GDM1 (cell line): ENCODE measurements at regions not wholly inside any gene's neighbourhood (a gene's known extent, or its start where the extent isn't known, plus 50 kb on each side); places are given as distances from the start of the nearest gene placed in this dataset.

Source experiments
- DNase-seq: peaks from one replicate; lab custom pipeline; 2025; lab: John Stamatoyannopoulos, UW

DNA sequence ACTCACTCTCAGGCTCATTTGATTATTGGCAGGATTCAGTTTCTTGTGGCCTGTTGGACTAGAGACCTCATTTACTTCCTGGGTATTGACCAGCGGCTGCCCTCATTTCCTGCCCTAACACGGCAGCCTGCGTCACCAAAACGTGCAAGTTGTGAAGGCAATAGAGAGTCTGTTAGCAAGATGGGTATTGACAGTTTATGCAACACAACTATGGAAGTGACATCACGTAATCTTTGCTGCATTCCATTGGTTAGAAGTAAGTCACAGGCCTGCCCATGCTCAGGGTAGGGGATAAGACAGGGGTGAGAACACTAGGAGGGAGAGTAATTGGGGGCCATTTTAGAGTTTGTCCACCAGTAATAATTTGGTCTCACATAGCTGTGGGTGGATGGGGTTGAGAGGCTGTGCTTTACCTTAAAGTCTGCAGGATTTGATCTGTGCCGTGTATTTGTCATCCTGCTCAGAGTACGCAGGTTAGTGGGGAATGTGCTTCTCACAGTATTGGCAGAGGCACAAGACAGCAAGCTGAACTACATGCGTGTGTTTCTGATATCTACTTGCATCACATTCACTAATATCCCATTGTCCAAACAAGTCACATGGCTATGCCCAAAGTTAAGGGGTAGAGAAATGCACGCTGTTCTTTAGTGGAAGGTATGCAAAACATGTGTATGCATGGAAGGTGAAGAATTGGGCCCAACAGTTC, 83.3 kb downstream of the EDEM1 start:
- no peak for DNase-seq

DNA sequence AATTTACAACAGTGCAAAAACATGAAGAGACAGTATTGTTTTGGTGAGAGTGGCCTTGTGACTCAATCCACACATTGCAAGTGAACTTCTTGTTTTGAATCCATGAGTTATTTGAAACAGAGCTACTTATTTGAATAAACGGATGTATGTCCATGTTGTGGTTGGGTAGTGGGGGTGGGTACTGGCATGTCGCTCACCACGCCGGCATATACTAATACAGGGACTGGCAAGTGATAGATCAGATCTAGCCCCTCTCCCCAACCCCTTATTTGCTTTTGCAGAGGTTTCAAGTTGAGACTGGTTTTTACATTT, 83.8 kb downstream of the EDEM1 start:
- DNase-seq, result no peak

DNA sequence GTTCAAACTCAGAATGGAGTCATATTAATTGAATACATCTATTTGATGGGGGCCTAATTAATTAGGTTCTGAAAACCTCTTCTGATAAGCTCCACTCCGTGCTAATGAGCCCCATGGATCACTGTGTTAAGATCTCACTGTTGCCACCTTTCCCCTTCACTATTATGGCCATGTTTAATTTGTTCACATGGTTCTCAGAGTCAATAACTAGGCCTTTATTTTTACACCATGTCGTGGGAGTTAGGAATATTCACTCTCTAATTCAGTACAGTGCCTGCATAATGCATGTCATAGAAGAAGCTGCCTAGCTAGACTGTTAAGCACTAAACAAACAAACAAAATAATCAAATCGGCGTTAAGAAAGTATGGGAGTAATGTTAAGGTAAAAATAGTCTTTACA, 84.9 kb downstream of the EDEM1 start:
- DNase-seq, result no peak

DNA sequence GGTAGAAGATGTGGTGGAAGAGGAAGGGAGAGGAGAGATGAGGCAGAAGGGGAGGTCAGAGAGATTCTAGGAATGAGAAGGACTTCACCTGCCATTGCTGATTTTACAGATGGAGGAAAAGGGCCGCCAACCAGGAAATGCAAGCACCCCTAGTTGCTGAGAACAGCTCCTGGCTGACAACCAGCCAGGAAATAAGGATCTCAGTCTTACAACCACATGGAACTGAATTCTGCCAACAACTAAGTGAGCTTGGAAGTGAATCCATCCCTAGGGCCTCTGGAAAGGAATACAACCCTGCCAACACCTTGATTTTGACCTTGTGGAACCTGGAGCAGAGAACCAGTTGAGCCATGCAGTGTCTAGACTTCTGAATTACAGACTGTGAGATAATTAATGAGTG, 86.6 kb downstream of the EDEM1 start:
- no peak for DNase-seq

DNA sequence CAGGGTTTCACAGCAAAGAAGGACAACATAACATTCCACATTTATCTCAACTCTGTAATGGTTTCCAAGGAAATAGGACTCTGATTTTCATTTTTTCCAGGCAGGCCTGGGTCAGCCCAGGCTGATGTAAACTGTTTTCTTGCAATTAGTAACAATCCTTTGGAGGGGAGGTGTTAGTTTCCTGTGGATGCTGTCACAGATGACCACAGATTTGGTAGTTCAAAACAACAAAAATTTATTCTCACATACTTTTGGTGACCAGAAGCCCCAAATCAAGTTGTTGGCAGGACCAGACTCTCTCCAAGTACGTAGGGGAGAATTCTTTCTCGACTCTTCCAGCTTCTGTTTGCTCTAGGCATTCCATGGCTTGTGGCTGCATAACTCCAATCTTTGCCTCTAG, 88.0 kb downstream of the EDEM1 start:
- no peak for DNase-seq

DNA sequence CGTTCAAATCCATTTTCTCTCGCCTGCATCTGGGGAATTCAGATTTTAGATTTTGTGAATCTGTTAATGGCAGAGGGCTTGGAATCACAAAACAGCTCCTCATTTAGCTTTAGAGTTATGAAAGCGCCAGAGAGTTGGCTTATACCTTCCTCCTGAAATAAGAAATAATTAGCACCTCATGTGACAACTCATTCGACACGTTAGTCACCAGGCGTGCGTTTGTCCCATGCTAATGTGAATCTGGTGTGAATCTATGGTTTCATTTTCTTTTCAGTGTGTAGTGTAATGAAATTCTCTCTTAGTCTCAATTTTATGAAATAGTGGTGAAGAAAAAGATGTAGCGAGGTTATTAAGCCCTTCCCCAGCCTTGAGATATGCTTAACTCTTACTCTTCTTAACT, 89.4 kb downstream of the EDEM1 start:
- no peak for DNase-seq

DNA sequence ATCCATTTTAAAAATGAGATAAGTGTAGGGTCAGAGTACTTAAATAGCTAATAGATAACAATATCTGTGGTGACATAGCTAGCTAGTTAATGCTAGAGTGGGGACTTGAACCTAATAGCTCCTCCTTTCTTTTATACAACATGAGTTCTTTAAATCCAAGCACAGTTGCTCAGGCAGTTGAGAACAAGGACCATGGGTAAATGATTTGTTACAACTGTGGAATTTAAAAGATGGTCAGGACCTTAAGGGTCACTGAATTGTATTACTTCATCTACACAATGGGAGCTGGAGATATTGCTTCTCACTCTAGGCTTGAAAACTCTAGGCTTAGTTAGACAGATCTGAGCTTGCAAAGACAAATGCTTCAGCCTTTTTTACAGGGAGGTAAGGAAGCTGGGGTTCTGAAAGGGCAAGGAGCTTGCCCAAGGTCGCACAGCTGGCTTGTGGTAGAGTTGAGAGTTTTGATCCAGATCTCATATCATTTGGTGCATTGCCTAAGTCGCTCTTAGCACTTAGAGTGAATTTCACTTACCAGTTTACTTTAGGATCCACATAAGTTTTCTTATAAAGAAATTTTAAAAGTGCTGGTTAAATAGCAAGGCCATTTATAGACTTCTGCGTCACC, 90.2 kb downstream of the EDEM1 start:
- no peak for DNase-seq

DNA sequence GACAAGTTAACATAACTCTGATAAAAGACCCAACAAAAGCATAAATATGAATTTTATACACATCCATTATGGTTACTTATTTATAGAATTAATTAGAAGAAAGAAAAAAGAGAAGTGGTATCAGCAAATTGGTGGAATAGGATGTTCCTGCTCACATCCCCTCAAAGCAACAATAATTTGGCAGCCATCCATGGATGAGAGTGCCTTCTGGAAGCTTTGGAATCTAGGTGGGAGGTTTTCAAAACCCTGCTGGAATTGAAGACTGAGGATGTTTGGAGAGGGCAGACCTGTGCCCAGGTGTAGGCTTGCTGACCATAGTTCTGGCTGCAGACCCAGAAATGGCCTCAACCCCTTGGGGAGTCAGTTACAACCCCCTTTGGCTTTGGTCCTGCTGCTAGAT, 91.2 kb downstream of the EDEM1 start:
- DNase-seq, result no peak

DNA sequence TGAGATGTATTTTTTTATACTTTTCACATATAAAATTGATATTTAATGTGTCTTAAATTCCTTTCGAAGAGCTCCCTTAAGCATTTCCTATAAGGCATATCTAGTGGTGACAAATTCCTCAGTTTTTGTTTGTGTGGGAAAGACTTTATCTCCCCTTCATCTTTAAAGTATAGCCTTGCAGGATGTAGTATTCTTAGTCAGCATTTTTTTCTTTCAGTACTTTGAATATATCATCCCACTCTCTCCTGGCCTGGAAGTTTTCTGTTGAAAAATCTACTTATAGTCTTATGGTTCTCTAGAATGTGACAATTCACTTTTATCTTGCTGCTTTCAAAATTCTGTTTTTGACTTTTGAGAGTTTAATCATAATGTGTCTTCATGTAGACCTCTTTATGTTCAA, 95.2 kb downstream of the EDEM1 start:
- no peak for DNase-seq

DNA sequence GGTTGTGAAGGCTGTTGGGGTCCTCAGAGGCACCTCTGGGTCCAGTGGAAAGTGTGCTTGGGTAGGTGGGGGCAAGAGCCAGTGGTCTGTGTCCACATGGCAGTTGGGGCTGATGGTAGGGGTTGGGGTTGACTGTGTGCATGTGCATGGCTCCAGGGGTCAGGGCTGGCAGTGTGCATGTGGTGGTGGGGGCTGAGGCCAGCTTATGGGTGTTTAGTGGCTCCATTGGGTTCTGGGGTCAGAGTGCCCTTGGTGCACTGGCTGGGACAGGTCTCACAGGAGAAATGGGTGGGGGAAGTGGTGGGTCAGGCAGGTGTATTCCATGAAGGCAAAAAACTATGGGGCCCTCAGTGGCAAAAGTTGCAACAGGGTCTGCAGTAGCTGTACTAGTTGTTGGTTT, 97.9 kb downstream of the EDEM1 start:
- no peak for DNase-seq

DNA sequence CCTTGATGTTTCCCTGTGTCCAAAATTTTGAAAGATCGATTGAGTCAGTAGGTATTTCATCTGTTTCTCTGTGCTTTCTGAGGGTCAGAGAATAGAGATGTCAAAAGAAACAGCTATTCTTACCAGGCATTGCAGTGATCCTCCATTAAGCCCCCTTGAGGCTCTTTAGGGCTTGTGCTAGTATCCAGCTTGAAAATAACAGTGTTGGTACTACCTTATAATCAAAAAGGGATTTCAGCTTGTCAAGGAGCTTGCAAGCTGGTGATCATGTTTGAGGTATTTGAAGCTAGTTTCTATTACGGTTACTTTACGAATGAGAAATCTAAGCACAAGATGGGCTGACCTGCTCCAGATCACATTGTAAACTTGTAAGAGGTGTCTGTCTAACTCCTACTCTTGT, 103.4 kb downstream of the EDEM1 start:
- no peak for DNase-seq

DNA sequence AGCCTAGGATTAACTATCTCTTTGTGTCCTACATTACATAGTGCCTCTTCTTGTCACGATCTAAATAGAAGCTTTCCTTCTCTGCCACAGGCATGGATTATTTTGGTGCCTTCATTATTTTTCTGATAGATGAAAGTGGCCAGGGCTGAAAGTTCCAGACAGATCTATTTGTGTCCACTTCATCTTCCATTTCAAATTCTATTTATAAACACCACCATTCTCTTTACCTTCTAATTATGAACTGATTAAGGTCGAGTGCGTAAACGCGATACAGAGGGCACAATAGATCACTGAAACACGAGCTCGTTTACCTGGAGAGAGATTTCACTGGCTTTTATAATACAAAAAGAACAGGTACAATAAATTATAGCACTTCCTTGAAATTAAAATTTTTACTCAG, 105.0 kb downstream of the EDEM1 start:
- no peak for DNase-seq

DNA sequence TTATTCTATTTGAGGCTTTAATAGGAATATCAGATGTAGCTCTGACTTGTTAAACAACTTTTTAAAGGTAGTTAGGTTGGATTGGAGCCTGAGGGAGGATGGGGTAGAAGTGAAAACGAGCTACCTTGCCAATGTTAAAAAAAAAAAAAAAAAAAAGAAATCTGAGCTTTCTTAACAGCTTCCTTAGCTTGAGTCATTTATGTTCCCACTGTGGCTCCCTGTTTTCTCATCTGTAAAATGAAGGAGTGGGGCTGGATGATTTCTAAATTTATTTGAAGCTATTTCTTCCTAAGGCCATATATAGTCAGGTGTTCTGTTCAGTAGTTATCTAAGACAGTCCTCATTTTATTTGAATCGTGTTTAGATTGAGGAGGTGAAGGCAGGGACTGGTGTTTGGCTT, 105.7 kb downstream of the EDEM1 start:
- no peak for DNase-seq

DNA sequence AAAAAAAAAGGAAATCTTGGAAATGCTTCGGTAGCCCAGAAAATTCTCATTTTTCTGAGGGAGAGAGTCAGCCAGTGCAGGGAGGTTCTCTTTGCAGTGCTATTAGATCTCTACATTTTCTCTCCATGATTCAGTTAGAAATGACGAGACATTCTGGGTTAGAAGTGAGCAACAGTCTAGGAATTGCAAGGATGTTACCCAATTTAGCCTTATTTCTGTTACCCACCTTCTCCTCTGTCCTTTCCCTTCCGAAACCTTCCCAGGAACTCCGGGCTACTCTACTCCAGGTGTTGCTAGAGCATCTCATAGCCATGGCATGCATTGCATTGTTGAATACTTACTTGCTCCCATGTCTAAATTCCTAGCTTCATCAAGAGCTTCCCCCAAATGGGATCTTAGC, 106.8 kb downstream of the EDEM1 start:
- no peak for DNase-seq

DNA sequence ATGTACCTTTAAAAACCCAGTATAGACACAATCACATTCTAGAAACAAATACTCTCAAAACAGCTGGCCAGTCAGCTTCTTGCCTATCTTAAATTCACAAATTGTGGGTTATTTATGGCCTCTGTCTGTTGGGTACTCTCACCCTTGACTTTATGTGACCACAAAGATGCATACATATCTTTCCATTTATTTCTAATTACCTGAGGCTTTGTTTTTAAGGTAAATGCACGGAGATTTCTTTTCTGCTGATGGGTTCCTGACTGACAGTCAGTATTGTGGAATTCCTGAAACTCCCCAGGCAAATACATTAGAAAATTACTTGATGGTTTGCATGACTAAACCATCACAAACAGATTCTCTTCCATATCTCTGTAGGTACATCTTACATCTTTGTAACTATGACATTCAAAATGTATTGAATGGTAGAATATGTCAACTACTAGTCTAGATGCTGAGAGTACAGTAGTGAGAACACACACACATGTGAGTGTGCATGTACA, 107.7 kb downstream of the EDEM1 start:
- DNase-seq, result no peak

DNA sequence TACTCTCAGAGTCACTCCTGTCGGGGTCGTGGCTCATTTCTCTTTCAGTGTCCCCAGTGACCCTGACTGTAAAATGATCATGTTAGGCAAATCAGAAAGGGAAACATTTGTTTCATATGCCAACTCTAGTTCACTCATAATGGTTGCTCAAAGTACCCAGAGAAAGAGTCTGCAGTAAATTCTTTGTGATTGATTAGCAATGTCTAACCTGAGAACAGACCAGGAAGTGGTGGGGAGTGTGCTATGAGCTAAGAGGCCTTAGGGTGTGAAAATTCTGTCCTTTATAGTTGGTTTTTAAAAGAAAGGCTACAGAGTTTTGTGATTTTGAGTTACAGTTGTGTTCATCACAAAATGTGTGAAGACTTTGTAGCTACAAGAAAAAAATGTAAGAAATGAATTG, 108.9 kb downstream of the EDEM1 start:
- no peak for DNase-seq

DNA sequence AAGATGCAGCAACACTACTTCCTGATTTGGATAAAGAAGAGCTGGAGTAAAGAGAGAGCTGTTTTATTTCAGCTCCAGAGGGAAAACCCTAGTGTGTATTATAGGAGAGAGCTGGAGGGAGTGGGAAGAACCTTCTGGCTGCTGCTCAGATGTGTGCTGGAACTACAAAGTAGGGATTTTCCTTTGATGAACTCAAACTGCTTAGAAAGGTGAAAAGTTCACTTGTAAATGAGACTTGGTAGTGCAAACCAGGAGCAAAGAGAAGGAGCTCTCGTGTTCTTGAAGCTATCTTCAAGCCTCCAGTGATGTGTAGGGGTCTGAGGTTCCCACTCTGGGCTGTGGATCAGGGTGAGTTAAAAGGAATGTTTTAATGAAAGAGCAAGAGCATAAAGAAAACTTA, 110.4 kb downstream of the EDEM1 start:
- no peak for DNase-seq

DNA sequence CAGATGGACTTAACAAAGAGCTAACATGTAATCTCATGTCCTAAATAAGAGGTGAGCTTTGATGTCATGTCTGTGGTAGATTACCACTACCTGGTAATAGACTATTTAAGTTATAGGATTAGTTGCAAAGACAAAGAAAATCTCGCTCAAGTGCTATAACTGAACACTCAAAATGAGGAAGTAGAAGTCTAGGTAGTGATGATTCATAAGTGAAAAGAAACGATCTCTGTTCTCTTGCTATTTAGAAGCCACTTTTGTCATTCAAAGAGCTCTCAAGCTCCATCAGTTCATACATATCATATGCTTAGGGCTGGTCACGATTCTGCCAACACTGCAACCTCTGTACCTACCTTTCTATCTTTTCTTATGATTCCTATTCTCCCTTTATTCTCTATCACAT, 110.9 kb downstream of the EDEM1 start:
- peak; percentile 3 for DNase-seq

DNA sequence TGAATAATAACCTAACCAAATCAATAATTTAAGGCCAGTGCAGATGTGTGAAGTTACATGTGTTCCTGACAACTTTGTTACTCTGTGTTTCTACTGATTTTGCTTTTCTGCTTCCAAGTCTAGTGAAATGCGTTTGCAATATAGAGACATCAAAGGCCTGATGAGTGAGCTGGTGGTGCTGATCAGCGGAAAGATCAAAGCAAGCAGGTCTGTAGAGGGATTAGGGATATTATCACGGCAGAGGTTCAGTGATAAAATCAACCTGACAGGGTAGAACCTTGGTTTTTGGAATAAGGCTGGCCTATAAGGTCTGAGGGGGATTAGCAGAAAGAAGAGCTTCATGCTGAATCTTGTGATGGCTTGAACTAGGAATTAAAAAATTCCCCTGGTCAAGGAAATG, 111.7 kb downstream of the EDEM1 start:
- no peak for DNase-seq

DNA sequence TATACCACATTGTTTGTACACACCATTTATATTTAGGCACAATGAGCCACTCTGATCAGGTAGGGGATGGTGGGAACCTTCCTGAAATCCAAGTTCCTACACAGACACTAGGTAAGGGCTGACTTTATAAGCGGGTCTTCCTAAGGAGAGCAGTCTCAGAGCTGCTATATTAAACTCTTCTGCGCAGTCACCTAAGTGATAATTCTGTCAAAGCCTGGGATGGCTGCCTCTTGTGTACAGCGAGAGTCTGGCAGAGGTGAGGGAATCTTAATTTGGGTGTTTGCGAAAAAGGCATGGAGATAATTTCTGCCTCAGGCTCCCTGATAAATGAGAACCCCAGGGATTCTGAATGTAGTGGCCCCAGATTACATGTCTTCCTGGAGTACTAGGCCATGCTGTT, 113.1 kb downstream of the EDEM1 start:
- DNase-seq, result no peak

DNA sequence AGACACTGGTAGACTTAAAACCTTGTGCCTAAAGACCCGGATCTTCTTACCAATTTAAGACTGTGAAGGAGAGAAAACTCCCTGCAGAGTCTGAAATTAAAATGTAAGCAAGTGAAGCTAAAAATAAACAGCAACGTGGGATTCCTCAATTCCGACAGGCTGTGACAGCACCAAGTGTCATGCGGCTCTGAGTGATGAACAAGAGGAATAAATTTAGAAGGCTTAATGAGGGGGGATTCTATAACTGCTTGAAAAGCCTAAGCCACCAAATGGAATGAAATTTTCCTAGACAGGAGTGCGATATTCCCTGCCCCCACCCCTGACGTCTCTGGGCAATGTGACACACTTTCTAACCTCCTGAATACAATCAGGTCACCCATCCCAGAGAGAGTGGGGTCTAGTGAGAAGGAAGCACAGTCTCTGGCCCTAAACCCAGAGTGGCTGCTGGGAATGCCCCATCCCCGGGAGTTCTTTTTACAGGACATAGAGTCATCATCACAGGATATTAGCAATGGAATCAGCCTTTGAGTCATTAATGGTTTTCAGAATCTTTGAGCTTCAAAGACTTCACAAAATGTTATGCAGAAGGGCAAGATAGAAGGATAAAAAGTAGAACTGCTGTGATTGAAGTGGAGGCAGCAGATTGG, 114.3 kb downstream of the EDEM1 start:
- no peak for DNase-seq

DNA sequence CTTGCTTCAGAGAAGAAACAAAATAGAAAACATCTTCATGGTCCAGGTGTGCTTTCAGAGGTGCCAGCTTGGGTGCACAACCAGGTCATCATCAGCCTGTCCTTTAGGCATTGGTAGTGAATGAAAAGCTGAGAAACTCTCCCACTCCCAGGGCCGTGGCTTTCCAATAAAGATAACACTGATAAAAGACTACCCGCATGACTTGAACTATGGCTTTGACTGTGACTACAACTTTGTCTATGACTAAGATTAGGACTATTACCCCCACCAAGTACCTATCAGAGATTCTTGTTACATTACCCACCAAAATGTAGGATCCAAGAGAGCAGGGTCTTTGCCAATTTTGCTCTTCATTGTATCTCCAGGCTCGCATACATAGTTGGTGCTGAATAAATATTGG, 115.2 kb downstream of the EDEM1 start:
- no peak for DNase-seq

DNA sequence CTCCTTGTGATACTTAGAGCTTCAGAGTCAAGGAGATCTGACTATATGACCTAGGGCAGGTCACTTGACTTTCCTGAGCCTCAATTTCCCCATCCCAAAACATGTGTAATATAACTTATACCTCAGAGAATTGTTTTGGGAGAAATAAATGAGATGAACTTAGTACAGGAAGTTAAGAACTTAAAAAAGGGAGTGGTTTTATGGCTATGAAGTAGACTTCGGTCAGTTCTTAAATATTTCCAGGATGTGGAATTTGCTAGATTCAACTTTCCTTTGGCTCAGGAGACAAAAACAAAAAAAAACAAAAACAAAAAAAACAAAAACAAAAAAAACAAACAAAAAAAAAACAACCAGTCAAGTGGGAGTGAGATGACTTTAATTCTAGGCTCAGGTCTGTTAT, 116.7 kb downstream of the EDEM1 start:
- no peak for DNase-seq
